ENCODE measurements at regions not wholly inside any gene's neighbourhood (a gene's known extent, or its start where the extent isn't known, plus 50 kb on each side); places are given as distances from the start of the nearest gene placed in this dataset.

DNA sequence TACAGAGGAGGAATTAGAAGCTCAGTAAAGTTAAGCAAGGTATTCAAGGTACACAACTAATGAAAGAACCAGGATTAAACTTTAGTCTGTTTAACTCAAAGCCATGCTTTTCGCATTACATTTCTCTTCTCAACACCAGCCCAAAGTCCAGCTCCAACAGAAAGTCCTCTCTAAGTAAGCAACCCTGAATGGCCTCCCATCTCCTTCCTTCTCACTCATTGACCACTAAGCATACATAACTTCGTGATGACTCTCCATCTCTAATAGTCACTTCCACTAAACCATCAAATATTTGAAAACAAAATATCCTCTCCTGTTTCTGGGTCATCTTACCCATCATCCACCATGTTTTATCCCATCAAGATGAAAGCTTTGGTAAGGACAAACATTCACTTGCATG is 219.8 kb downstream of the RAD51AP2 start:
- Histone ChIP-seq H3K23me2 (ENCODE audit: insufficient read length, low read depth, low read length, poor library complexity, severe bottlenecking) (no peaks in the 10 kb centered on the region), H3K79me2 (ENCODE audit: insufficient read depth, low read length) (no peaks in the 10 kb centered on the region), H4K20me1 (ENCODE audit: control insufficient read depth, insufficient read depth, insufficient read length) (no peaks in the 10 kb centered on the region), H3K27ac (ENCODE audit: insufficient read length, low read depth, low read length) (no peak overlapping the region), H2BK5ac (ENCODE audit: insufficient read length, low read length) (no peak overlapping the region), H3K9ac (ENCODE audit: extremely low read depth, insufficient read length, low read length) (no peak overlapping the region), H3K23ac (ENCODE audit: insufficient read length, low read depth, low read length) (no peak overlapping the region), H2AFZ (ENCODE audit: low read length) (no peak overlapping the region), H2BK12ac (ENCODE audit: insufficient read length, low read depth, low read length) (no peak overlapping the region), H3K18ac (ENCODE audit: insufficient read length, low read depth, low read length) (no peak overlapping the region), H2BK120ac (ENCODE audit: low read depth, low read length, poor library complexity, severe bottlenecking) (no peak overlapping the region), H3K56ac (ENCODE audit: insufficient read length, low read depth, low read length) (no peak overlapping the region), H3K79me1 (ENCODE audit: insufficient read depth, low read depth, low read length, poor library complexity, severe bottlenecking) (no peaks in the 10 kb centered on the region), H2BK15ac (ENCODE audit: low read depth, low read length) (no peak overlapping the region), H2BK20ac (ENCODE audit: low read depth, low read length, poor library complexity, severe bottlenecking) (no peak overlapping the region), H3K9me3 (ENCODE audit: control insufficient read depth, low read depth, low read length) (no peaks in the 10 kb centered on the region), H3T11ph (ENCODE audit: low read length) (no peak overlapping the region), H3K27me3 (ENCODE audit: insufficient read depth, low read length) (no peaks in the 10 kb centered on the region), H4K91ac (ENCODE audit: insufficient read length, low read depth, low read length) (no peak overlapping the region), H2AK5ac (ENCODE audit: insufficient read length, low read length) (no peak overlapping the region), H4K8ac (replicated peaks; ENCODE audit: insufficient read length, low read depth, low read length) (no peak overlapping the region), H3K4ac (ENCODE audit: low read depth, low read length) (no peak overlapping the region), H4K5ac (ENCODE audit: insufficient read length, low read depth, low read length) (no peak overlapping the region), H3K4me2 (ENCODE audit: insufficient read depth, insufficient read length, low read length) (no peak overlapping the region), H3K4me1 (ENCODE audit: insufficient read depth, low read length) (0 out of 2 replicates have a peak, but pooled peaks cover 10% of the 10 kb centered on the region), H3K14ac (ENCODE audit: insufficient read depth, low read length) (no peak overlapping the region)
- Mint-ChIP-seq H3K36me3 (ENCODE audit: insufficient read depth in 1 of 3, low read depth in 3 of 3) (peaks cover 0 to 7% (median 2%) of the 10 kb centered on the region in 3 experiments; a peak in 2 of 7 replicates), H3K4me1 (peaks cover 23 to 26% of the 10 kb centered on the region in 2 experiments), H3K4me3 (no peak overlapping the region), H3K27me3 (ENCODE audit: low read depth) (no peaks in the 10 kb centered on the region), H3K9me3 (peaks cover 2 to 3% of the 10 kb centered on the region in 2 experiments; a peak in 1 of 5 replicates), H3K27ac (no peak overlapping the region)
- no peak for DNase-seq
- TF ChIP-seq, protein P1, sequence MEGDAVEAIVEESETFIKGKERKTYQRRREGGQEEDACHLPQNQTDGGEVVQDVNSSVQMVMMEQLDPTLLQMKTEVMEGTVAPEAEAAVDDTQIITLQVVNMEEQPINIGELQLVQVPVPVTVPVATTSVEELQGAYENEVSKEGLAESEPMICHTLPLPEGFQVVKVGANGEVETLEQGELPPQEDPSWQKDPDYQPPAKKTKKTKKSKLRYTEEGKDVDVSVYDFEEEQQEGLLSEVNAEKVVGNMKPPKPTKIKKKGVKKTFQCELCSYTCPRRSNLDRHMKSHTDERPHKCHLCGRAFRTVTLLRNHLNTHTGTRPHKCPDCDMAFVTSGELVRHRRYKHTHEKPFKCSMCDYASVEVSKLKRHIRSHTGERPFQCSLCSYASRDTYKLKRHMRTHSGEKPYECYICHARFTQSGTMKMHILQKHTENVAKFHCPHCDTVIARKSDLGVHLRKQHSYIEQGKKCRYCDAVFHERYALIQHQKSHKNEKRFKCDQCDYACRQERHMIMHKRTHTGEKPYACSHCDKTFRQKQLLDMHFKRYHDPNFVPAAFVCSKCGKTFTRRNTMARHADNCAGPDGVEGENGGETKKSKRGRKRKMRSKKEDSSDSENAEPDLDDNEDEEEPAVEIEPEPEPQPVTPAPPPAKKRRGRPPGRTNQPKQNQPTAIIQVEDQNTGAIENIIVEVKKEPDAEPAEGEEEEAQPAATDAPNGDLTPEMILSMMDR (conservative IDR thresholded peaks at IDR 0.05): no peak
- WGBS (ENCODE audit: extremely low coverage, insufficient read length, low lambda C conversion rate): no CpG with 5 or more reads among the region's 2 CpGs

All from H9 (cell line).